Caco-2 (cell line): ENCODE measurements at regions not wholly inside any gene's neighbourhood (a gene's known extent, or its start where the extent isn't known, plus 50 kb on each side); places are given as distances from the start of the nearest gene placed in this dataset.

ENCODE experiments used
- BruUV-seq: library from RNA; stranded (reverse); fragments of 400-500 nt; replicated peaks from 2 replicates; lab custom pipeline; 2021; lab: Mats Ljungman, UMichigan
- CTCF ChIA-PET: fragments of 300-600 bp; sonication (Branson Sonifier 250); formaldehyde crosslinking; loops from one replicate; lab custom pipeline; 2022; ENCODE audit warnings: antibody characterized with exemption; lab: Charles Lee
- POLR2A ChIA-PET: fragments of 300-600 bp; sonication (Branson Sonifier 250); formaldehyde crosslinking; loops from one replicate; lab custom pipeline; 2022; ENCODE audit warnings: antibody characterized with exemption; lab: Charles Lee
- DNase-seq, 2 experiments: peaks; one replicate each; pipeline versions ENCODE4 v3.0.0 to v3.0.0-alpha.2; 2020 to 2022
- H3K27me3 ChIP-seq: replicated peaks from 2 replicates; pipeline ENCODE4 v1.6.0; 2011; ENCODE audit warnings: low read length; ENCODE audit not compliant: control insufficient read depth, insufficient read depth
- H3K36me3 ChIP-seq: 2 replicates; pipeline ENCODE4 v1.5.1; 2011; ENCODE audit warnings: low read length; ENCODE audit not compliant: control insufficient read depth, insufficient read depth
- H3K4me1 ChIP-seq: fragments of 250-450 bp; sonication (Bioruptor Pico); 2 replicates; pipeline ENCODE4 v1.5.1; 2020; ENCODE audit warnings: mild to moderate bottlenecking
- H3K4me3 ChIP-seq: 2 replicates; pipeline ENCODE4 v1.5.1; 2011; ENCODE audit warnings: low read depth, mild to moderate bottlenecking, control low read depth, low read length
- H3K9me3 ChIP-seq: fragments of 250-450 bp; sonication (Bioruptor Pico); 2 replicates; pipeline ENCODE4 v1.5.1; 2020; ENCODE audit warnings: mild to moderate bottlenecking, moderate library complexity
- H3K27ac Mint-ChIP-seq: one replicate; pipeline ENCODE4 v1.8.0; 2022; ENCODE audit warnings: mixed read lengths; ENCODE audit not compliant: unreplicated experiment
- H3K27me3 Mint-ChIP-seq: one replicate; pipeline ENCODE4 v1.8.0; 2022; ENCODE audit warnings: mixed read lengths; ENCODE audit not compliant: insufficient read depth, unreplicated experiment
- H3K36me3 Mint-ChIP-seq: one replicate; pipeline ENCODE4 v1.8.0; 2022; ENCODE audit warnings: mild to moderate bottlenecking, mixed read lengths; ENCODE audit not compliant: insufficient read depth, unreplicated experiment
- H3K4me1 Mint-ChIP-seq: one replicate; pipeline ENCODE4 v1.8.0; 2022; ENCODE audit warnings: low read depth, mixed read lengths; ENCODE audit not compliant: unreplicated experiment
- H3K4me3 Mint-ChIP-seq: one replicate; pipeline ENCODE4 v1.8.0; 2022; ENCODE audit warnings: mild to moderate bottlenecking, moderate library complexity, mixed read lengths; ENCODE audit not compliant: unreplicated experiment
- H3K9me3 Mint-ChIP-seq: one replicate; pipeline ENCODE4 v1.8.0; 2022; ENCODE audit warnings: mixed read lengths; ENCODE audit not compliant: unreplicated experiment
- CTCF ChIP-seq, 2 experiments: fragments of 200-600 bp in 1 of 2; IDR thresholded peaks; 1 replicate in 1 of 2; 2 replicates in 1 of 2; pipeline versions ENCODE4 v1.5.1 to v1.8.0; 2011 to 2022; ENCODE audit warnings: antibody characterized with exemption in 1 of 2, control low read depth in 1 of 2, inconsistent platforms in 1 of 2, low read depth in 1 of 2, low read length in 1 of 2, mild to moderate bottlenecking in 1 of 2, moderate library complexity in 1 of 2; ENCODE audit not compliant: insufficient read depth in 1 of 2, severe bottlenecking in 1 of 2, unreplicated experiment in 1 of 2
- intact Hi-C: fragments of 100-400 bp; cut with micrococcal nuclease; formaldehyde crosslinking; loops from one replicate; pipeline ENCODE4 v1.10.0; 2022; ENCODE audit not compliant: unreplicated experiment

DNA sequence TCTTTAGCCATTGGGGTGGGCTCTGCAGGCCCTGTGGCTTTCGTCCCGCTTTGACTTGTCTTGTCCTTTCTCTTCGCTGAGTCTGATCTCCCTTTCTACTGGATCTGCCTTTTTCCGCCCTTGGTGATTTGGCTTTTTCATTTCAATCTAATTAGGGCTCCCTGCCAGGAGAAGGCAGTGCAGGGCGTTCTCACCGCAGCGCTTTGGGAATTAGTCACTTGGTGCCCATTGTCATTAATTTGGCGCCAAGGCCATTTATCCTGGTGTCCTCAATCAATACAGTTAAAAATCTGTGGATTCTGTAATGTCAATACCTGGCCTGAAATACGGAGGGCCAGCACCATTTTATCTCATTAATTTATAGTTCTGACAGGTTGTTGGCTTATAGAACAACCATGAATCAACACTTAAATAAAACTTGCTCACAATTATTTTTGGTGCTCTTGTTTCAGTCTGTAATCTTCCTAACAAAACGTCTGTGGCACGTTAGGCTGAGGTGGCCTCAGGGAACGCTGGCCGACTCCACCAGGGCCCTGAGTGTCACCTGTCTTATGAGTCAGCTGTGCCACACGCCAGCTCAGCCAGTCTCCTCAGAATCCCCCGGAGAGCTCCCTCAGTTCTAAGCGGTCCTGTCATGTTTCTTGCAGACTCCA lies 115.7 kb downstream of the BEGAIN start:
- Histone ChIP-seq H3K36me3 (no peaks in the 10 kb centered on the region), H3K4me1 (no peaks in the 10 kb centered on the region), H3K4me3 (no peak overlapping the region), H3K27me3 (no peaks in the 10 kb centered on the region), H3K9me3 (no peaks in the 10 kb centered on the region)
- Mint-ChIP-seq H3K27ac (no peak overlapping the region), H3K36me3 (no peaks in the 10 kb centered on the region), H3K27me3 (no peaks in the 10 kb centered on the region), H3K9me3 (no peaks in the 10 kb centered on the region), H3K4me3 (no peak overlapping the region), H3K4me1 (no peaks in the 10 kb centered on the region)
- DNase-seq, result peak in 1 of 2 experiments; percentile 49
- CTCF ChIA-PET, result no interaction called here
- TF ChIP-seq CTCF (IDR thresholded peaks at IDR 0.05; ENCODE audit: insufficient read depth in 1 of 2, low read depth in 1 of 2, low read length in 1 of 2, severe bottlenecking in 1 of 2, unreplicated experiment in 1 of 2), result no peak
- POLR2A ChIA-PET, result no interaction called here
- BruUV-seq, result no TSS peak
- intact Hi-C loops, result no loop called here

GRCh38 chr14:100472094-100472455 lies 115.1 kb downstream of the BEGAIN start:
- TF ChIP-seq CTCF (IDR thresholded peaks at IDR 0.05; ENCODE audit: insufficient read depth in 1 of 2, low read depth in 1 of 2, low read length in 1 of 2, severe bottlenecking in 1 of 2, unreplicated experiment in 1 of 2), result no peak
- no peaks in the 10 kb centered on the region for H3K27me3 ChIP-seq
- no peak for DNase-seq
- no peaks in the 10 kb centered on the region for H3K9me3 ChIP-seq
- Mint-ChIP-seq H3K4me1 (no peaks in the 10 kb centered on the region), H3K4me3 (no peak overlapping the region), H3K27ac (no peak overlapping the region), H3K36me3 (no peaks in the 10 kb centered on the region), H3K9me3 (no peaks in the 10 kb centered on the region), H3K27me3 (no peaks in the 10 kb centered on the region)
- BruUV-seq, result no TSS peak
- no peaks in the 10 kb centered on the region for H3K36me3 ChIP-seq
- no peak overlapping the region for H3K4me3 ChIP-seq
- intact Hi-C loops, result no loop called here
- no peaks in the 10 kb centered on the region for H3K4me1 ChIP-seq
- POLR2A ChIA-PET, result no interaction called here
- CTCF ChIA-PET, result no interaction called here

GRCh38 chr14:100472491-100472890 lies 114.7 kb downstream of the BEGAIN start:
- no peak for DNase-seq
- ChIA-PET CTCF (no interaction called here), POLR2A (no interaction called here)
- intact Hi-C loops, result no loop called here
- H3K4me3 Mint-ChIP-seq, result no peak overlapping the region
- no peak overlapping the region for H3K27ac Mint-ChIP-seq
- Histone ChIP-seq H3K4me3 (no peak overlapping the region), H3K4me1 (no peaks in the 10 kb centered on the region), H3K9me3 (no peaks in the 10 kb centered on the region), H3K27me3 (no peaks in the 10 kb centered on the region), H3K36me3 (no peaks in the 10 kb centered on the region)
- H3K27me3 Mint-ChIP-seq, result no peaks in the 10 kb centered on the region
- no peaks in the 10 kb centered on the region for H3K9me3 Mint-ChIP-seq
- no peak for TF ChIP-seq CTCF (IDR thresholded peaks at IDR 0.05; ENCODE audit: insufficient read depth in 1 of 2, low read depth in 1 of 2, low read length in 1 of 2, severe bottlenecking in 1 of 2, unreplicated experiment in 1 of 2)
- BruUV-seq, result no TSS peak
- H3K4me1 Mint-ChIP-seq, result no peaks in the 10 kb centered on the region
- no peaks in the 10 kb centered on the region for H3K36me3 Mint-ChIP-seq
